COR-L47 (cell line): ENCODE measurements at regions not wholly inside any gene's neighbourhood (a gene's known extent, or its start where the extent isn't known, plus 50 kb on each side); places are given as distances from the start of the nearest gene placed in this dataset.

Source experiments
- DNase-seq: peaks from one replicate; lab custom pipeline; 2025; lab: John Stamatoyannopoulos, UW

DNA sequence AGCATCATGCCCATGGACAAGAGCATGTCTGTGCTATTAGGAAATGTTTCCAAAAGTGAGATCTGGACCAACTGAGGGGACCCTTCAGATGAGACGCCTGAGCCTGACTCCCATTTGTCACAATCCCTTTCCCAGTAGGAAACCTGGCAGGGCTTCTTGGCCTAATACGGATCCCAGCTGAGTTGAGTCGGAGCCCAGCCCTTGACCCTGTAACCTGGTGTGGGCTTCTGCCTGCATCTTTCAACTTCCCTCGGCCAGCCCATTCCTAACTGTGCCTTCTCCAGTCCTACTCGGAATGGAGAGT, 148.3 kb downstream of the IRX2 start:
- no peak for DNase-seq

- DNase-seq = no peak
These were observed 148.8 kb downstream of the IRX2 start for GRCh38 chr5:2602451-2603271.

GRCh38 chr5:2598503-2598902, 153.0 kb downstream of the IRX2 start:
- DNase-seq = no peak

DNA sequence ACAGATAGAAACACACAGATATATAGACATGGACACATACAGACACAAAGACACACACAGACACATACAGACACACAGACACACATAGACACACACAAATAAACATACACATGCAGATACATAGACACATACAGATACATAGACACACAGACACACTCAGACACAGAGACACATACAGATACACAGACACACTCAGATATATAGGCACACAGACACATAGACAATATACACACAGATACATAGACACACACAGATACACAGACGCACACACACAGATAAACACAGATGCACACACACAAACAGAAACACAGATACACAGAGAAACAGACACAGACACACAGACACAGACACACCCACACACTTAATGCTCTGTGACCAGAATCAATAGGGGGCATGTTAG, 156.8 kb downstream of the IRX2 start:
- no peak for DNase-seq

- no peak for DNase-seq
These were observed 158.7 kb downstream of the IRX2 start for GRCh38 chr5:2592766-2593165.

DNA sequence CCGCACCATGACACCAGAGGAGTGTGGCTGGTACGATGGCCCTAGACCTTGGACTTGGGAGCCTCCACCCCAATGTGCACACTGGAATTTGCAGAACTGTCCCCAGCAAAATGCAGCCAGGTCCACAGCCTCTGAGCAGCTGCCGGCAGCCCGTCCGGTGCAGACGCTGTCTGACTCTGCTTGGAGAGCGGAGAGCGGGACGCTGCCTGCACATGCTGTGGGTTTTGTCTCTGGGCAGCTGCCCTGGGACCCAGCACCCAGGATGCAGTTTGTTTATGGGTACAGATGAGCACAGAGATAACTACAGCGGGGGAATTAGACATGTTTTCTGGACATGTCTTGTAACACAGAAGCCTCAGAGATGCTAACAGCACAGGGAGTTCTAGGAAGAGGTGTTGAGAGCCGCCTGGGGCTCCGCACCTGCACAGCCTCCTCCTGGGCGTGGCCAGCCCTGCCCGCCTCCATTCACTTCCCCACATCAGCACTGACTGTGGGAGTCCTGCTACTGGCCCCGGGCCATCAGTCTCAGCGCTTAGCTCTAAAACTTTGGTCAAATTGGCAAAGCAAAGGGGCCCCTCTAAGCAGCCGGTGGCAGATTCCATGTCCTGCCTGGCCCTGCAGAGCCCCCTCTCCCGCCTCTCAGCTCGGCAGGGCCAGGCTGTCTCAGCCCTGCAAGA, 159.6 kb downstream of the IRX2 start:
- DNase-seq = no peak

- no peak for DNase-seq
These were observed 162.5 kb downstream of the IRX2 start for GRCh38 chr5:2588850-2589501.

DNA sequence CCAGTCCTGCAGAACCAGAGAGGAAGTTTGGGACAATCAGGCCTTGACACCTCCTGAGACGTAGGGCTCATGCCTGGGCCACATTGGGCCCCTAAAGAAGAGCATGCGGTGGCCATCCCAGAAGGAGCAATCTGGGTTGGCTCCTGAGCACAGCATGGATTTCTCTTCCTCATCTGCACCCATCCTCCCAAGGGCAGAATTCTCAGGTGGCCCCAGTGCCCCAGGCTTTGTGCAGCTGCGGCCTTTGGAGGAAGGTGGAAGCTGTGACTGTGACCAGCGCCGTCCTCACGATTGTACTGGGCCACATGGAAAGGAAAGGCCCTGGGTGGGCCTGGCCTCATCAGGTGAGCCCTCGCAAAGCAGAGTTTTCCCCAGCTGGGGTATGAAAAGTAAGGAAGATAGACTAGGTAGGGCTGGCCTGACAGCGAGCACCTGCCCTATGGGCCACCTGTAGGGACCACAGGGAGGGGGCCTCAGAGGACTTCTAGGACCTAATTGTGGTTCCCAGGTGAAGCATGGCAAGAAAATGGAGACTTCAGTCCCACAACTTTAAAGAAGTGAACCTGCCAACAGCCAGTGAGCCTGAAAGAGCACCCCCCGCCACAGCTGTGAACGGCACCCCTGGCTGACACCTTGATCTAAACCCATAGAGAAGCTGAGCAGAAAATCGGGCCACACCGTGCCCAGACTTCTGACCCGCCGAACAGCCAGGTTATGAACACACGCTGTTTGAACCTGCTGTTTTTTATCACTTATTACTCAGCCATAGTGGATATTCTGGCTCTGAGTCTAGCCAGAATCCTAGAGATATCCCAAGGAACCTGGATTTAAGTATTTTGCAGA, 164.1 kb downstream of the IRX2 start:
- no peak for DNase-seq

- no peak for DNase-seq
These were observed 165.3 kb downstream of the IRX2 start for GRCh38 chr5:2586016-2586715.

GRCh38 chr5:2584579-2585269, 166.8 kb downstream of the IRX2 start:
- no peak for DNase-seq

- DNase-seq = no peak
These were observed 169.0 kb downstream of the IRX2 start for GRCh38 chr5:2582507-2582906.

DNA sequence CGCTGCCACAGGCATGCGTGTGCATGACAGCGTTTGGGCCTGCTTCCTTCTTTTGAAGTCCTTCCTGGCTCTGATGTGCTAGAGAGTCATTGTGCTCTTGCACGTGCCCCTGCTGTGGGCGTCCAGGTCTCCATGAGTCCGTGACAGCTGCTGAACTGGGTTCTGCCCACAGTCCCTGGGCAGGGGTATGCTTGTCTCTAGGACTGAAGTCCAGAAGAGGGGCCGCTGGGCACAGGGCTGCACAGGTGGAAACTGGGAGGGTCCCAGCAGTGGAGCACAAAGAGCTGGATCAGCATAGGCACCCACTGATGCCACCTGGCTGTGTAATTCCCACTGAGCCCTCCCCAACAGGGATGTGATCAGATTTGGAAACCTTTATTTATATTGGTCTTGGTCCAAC, 169.4 kb downstream of the IRX2 start:
- DNase-seq = no peak

- DNase-seq = no peak
These were observed 170.1 kb downstream of the IRX2 start for GRCh38 chr5:2581418-2581817.

DNA sequence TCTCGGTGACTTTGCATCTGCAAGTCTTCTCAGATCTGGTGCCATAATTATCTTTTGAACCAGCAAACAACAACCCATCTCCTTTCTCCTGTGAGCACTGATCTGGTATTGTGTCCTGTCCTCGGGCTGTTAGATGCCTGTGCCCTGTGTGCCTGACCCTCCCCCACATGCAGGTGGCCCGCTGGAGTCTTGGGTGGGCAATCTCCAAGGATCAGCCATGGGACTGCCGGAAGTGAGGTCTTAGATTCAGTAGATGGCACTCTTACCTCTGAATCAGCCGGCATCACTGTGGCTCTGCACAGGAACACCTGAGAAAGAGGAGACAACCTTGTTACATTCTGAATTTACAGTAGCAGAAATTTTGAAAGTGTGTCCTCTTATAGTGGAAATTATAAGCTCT, 172.4 kb downstream of the IRX2 start:
- DNase-seq = no peak

GRCh38 chr5:2577312-2578036, 174.0 kb downstream of the IRX2 start:
- DNase-seq = no peak

DNA sequence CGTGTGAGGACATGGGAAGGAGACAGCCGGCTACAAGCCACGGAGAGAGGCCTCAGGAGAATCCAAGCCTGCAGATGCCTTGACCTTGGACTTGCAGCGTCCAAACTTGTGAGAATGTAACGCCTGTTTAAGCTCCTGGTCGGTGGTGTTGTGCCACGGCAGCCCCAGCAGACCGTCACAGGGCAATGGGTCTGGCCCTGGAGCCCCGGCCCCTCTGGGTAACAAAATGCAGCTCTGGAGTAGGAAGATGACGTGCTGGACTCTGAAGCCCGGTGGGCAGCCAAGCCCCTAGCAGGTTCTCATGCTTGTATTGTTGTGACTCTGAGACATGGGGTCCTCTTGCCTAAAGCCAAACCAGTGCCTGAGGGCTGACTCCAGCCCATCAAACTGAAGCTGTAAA, 174.7 kb downstream of the IRX2 start:
- no peak for DNase-seq

- no peak for DNase-seq
These were observed 175.6 kb downstream of the IRX2 start for GRCh38 chr5:2575871-2576270.

GRCh38 chr5:2575292-2575691, 176.2 kb downstream of the IRX2 start:
- no peak for DNase-seq

DNA sequence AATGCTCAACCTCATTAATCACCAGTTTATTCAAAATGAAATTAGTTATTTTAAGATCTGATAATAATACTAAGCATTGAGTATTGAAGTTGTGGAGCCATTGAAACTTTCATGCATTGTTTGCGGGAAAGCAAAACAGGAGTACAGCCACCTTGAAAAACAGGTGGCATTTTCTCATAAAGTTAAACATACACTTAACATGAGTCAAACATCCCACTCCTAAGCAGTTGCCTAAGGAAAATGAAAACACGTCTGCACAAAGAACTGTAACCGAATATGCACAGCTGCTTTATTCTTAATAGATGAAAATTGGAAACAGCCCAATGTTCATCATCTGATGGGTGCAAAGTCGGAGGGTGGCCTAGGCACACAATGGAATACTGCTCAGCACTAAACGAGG, 177.3 kb downstream of the IRX2 start:
- no peak for DNase-seq

DNA sequence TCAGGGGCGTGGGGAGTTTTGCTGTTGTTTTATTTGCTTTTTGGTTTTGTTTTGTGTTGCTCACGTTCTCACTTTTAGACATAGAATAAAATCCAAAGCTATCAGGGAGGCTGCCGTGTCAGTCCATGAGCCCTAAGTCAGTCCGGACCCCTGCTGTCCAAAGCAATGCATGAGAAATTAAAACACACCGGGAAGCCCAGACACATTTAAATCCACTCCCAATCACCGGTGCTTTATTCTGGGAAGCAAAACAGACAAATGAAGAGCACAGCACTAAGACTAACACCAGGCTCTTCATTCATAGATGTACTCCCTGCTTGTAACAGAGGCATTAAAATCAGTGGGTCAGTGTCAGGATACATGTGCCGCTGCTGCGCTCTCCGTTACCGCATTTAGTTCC, 180.9 kb downstream of the IRX2 start:
- DNase-seq = no peak
